ENCODE measurements at regions not wholly inside any gene's neighbourhood (a gene's known extent, or its start where the extent isn't known, plus 50 kb on each side); places are given as distances from the start of the nearest gene placed in this dataset.

DNA sequence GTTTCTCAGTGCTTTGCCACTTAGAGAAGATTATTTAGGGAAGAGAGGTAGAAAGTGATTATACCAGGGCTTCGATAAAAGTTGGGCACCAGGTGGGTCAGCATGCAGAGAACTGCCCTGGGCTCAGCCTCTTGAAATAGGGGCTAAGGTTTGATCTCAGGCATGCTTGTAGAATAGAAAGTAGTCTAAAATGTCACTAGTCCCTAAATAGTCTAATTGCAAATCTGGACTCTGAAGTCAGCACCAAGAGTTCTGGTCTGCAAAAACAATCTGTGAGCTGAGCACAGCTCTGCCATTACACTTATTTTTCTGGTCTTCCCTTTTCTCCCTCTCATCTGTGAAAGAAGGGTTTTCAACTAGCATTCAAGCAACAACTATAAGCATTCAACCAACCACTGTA lies 248.0 kb downstream of the SMARCA2 start:
- H3K4me2 ChIP-seq (ENCODE audit: low read depth, low read length): no peak overlapping the region
- no TSS peak for BruUV-seq (replicated peaks)
- H2BK120ac ChIP-seq (ENCODE audit: low read depth, low read length): no peak overlapping the region
- H2BK5ac ChIP-seq (ENCODE audit: low read depth, low read length, poor library complexity, severe bottlenecking): no peak overlapping the region
- H2AK5ac ChIP-seq (ENCODE audit: low read depth, low read length): no peak overlapping the region
- H3K9me1 ChIP-seq (ENCODE audit: insufficient read depth, low read length): no peaks in the 10 kb centered on the region
- H3K56ac ChIP-seq (ENCODE audit: extremely low read depth, insufficient read depth, low read length): no peak overlapping the region
- no peaks in the 10 kb centered on the region for H4K20me1 ChIP-seq (ENCODE audit: insufficient read depth, low read length)
- intact Hi-C loops (cut with micrococcal nuclease) (no loop called here), dilution Hi-C loops (cut with HindIII; ENCODE audit: low sequenced_read_pairs, unreplicated experiment) (no loop called here), in situ Hi-C loops (cut with MboI; ENCODE audit: low sequenced_read_pairs) (no loop called here)
- H4K5ac ChIP-seq (ENCODE audit: low read depth, low read length): no peak overlapping the region
- peaks cover 10% of the 10 kb centered on the region for H3K27me3 ChIP-seq (ENCODE audit: control insufficient read depth, insufficient read depth, low read length)
- no peaks in the 10 kb centered on the region for H3K9me3 ChIP-seq (ENCODE audit: control insufficient read depth, insufficient read depth, low read length)
- H3K27ac ChIP-seq (ENCODE audit: insufficient read depth, low read length): no peak overlapping the region
- no peak overlapping the region for H2BK15ac ChIP-seq (ENCODE audit: low read depth, low read length)
- no peak overlapping the region for H3K4me3 ChIP-seq (ENCODE audit: insufficient read depth, low read depth, low read length)
- POLR2A ChIA-PET (ENCODE audit: unreplicated experiment): interaction anchor here (0.6 kb wide), 1 partner anchor 26 kb away, joined by 3 read pairs; no protein-coding TSS in a partner anchor
- H3K14ac ChIP-seq (replicated peaks; ENCODE audit: low read depth, low read length): no peak overlapping the region
- DNase-seq (no peak), ATAC-seq (ENCODE audit: low read depth) (no peak)
- H3K4ac ChIP-seq (ENCODE audit: low read depth, low read length): no peak overlapping the region
- CTCF ChIA-PET: no interaction called here
- H3K79me1 ChIP-seq (ENCODE audit: low read depth in 1 of 2, low read length in 2 of 2): no peaks in the 10 kb centered on the region
- no peak overlapping the region for H3K23ac ChIP-seq (ENCODE audit: low read depth, low read length)
- TF ChIP-seq CHD1 (IDR thresholded peaks at IDR 0.05; ENCODE audit: low read depth, low read length): no peak
- TF ChIP-seq, protein P1, sequence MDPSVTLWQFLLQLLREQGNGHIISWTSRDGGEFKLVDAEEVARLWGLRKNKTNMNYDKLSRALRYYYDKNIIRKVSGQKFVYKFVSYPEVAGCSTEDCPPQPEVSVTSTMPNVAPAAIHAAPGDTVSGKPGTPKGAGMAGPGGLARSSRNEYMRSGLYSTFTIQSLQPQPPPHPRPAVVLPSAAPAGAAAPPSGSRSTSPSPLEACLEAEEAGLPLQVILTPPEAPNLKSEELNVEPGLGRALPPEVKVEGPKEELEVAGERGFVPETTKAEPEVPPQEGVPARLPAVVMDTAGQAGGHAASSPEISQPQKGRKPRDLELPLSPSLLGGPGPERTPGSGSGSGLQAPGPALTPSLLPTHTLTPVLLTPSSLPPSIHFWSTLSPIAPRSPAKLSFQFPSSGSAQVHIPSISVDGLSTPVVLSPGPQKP (IDR thresholded peaks at IDR 0.05; ENCODE audit: borderline replicate concordance, low read depth, low read length): no peak
- TF ChIP-seq, protein P2, sequence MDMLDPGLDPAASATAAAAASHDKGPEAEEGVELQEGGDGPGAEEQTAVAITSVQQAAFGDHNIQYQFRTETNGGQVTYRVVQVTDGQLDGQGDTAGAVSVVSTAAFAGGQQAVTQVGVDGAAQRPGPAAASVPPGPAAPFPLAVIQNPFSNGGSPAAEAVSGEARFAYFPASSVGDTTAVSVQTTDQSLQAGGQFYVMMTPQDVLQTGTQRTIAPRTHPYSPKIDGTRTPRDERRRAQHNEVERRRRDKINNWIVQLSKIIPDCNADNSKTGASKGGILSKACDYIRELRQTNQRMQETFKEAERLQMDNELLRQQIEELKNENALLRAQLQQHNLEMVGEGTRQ (IDR thresholded peaks at IDR 0.05; ENCODE audit: low read depth, low read length): no peak
- H2AFZ ChIP-seq (replicated peaks; ENCODE audit: low read length, poor library complexity): no peak overlapping the region
- H2BK20ac ChIP-seq (ENCODE audit: low read depth, low read length): no peak overlapping the region
- H3K36me3 ChIP-seq (ENCODE audit: control insufficient read depth, insufficient read depth, low read length): no peaks in the 10 kb centered on the region
- H3K9ac ChIP-seq (ENCODE audit: low read depth, low read length): no peak overlapping the region
- no peak overlapping the region for H2AK9ac ChIP-seq (replicated peaks; ENCODE audit: low read depth, low read length, poor library complexity)
- no peak overlapping the region for H4K8ac ChIP-seq (ENCODE audit: low read depth in 2 of 2, low read length in 2 of 2)
- H3K18ac ChIP-seq (ENCODE audit: low read depth, low read length): no peak overlapping the region
- no CpG with 5 or more reads among the region's 1 CpG for WGBS, 2 experiments (ENCODE audit: extremely low coverage in 2 of 2, insufficient read length in 1 of 2)
- 0 out of 2 replicates have a peak, but pooled peaks cover 2% of the 10 kb centered on the region for H3K4me1 ChIP-seq (ENCODE audit: control insufficient read depth, insufficient read depth, low read length)
- H4K91ac ChIP-seq (ENCODE audit: insufficient read depth, low read depth, low read length): no peak overlapping the region

Data from IMR-90 (cell line).